Mesodermal cell (in vitro differentiated cells): ENCODE measurements at regions not wholly inside any gene's neighbourhood (a gene's known extent, or its start where the extent isn't known, plus 50 kb on each side); places are given as distances from the start of the nearest gene placed in this dataset.
A peak's percentile ranks its signal among the peaks of the same experiment; 100 is the strongest.

Experiments
- H3K27ac ChIP-seq: 2 replicates; pipeline ENCODE4 v1.7.0; 2013; ENCODE audit warnings: mild to moderate bottlenecking, low read depth, low read length, moderate library complexity; ENCODE audit not compliant: severe bottlenecking
- H3K36me3 ChIP-seq: 2 replicates; pipeline ENCODE4 v1.7.1; 2013; ENCODE audit warnings: mild to moderate bottlenecking, low read length, moderate library complexity; ENCODE audit not compliant: control insufficient read depth, insufficient read depth
- H3K4me1 ChIP-seq: one replicate; pipeline ENCODE4 v1.7.1; 2013; ENCODE audit warnings: mild to moderate bottlenecking, low read length; ENCODE audit not compliant: insufficient read depth, control insufficient read depth, poor library complexity, severe bottlenecking
- H3K4me3 ChIP-seq: 2 replicates; pipeline ENCODE4 v1.7.0; 2013; ENCODE audit warnings: low read length, control low read depth, mild to moderate bottlenecking; ENCODE audit not compliant: insufficient read depth, poor library complexity, severe bottlenecking; ENCODE audit errors: extremely low read depth
- H3K9me3 ChIP-seq: 2 replicates; pipeline ENCODE4 v1.7.1; 2013; ENCODE audit warnings: mild to moderate bottlenecking, low read length, moderate library complexity; ENCODE audit not compliant: control insufficient read depth
- WGBS, 2 experiments: methylation state at CpG; one replicate each; pipeline ENCODE4 v1.1.5; 2013; ENCODE audit warnings: missing lambda C conversion rate in 2 of 2; ENCODE audit not compliant: insufficient coverage in 2 of 2; 5-methylcytosine and 5-hydroxymethylcytosine counted together

- H3K36me3 ChIP-seq: no peaks in the 10 kb centered on the region
- H3K27ac ChIP-seq: peak overlapping the region; percentile 51
- no peaks in the 10 kb centered on the region for H3K4me1 ChIP-seq
- H3K4me3 ChIP-seq: no peak overlapping the region
- WGBS, 2 experiments: no CpG with 5 or more reads among the region's 1 CpG
- H3K9me3 ChIP-seq: peaks cover 9% of the 10 kb centered on the region
These were observed 142.2 kb downstream of the ABCA8 start for GRCh38 chr17:68812876-68813584.

DNA sequence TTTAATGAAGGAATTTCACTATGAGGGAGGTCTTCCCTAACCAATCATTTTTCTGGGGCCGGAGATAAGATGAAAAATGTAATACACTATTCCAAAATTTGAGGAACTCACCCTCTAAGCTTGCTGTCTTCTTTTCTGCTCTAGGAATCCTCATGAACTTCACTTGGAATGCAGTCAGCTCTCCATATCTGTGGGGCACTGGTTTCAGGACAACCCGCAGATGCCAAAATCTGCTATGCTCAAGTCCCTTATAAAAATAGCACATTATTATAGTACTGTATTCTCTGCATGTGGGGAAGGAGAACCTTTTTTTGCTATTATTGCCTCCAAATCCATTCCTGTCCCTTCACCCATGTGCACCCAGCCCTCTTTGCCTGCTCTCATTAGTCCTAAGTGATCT lies 146.0 kb downstream of the ABCA8 start:
- no peak overlapping the region for H3K27ac ChIP-seq
- no peak overlapping the region for H3K4me3 ChIP-seq
- H3K4me1 ChIP-seq: no peaks in the 10 kb centered on the region
- no peaks in the 10 kb centered on the region for H3K36me3 ChIP-seq
- H3K9me3 ChIP-seq: peaks cover 12% of the 10 kb centered on the region
- WGBS, 2 experiments: 100% methylated on average over 1 of the region's 2 CpGs; no CpG with 5 or more reads in 1 of the 2 experiments

DNA sequence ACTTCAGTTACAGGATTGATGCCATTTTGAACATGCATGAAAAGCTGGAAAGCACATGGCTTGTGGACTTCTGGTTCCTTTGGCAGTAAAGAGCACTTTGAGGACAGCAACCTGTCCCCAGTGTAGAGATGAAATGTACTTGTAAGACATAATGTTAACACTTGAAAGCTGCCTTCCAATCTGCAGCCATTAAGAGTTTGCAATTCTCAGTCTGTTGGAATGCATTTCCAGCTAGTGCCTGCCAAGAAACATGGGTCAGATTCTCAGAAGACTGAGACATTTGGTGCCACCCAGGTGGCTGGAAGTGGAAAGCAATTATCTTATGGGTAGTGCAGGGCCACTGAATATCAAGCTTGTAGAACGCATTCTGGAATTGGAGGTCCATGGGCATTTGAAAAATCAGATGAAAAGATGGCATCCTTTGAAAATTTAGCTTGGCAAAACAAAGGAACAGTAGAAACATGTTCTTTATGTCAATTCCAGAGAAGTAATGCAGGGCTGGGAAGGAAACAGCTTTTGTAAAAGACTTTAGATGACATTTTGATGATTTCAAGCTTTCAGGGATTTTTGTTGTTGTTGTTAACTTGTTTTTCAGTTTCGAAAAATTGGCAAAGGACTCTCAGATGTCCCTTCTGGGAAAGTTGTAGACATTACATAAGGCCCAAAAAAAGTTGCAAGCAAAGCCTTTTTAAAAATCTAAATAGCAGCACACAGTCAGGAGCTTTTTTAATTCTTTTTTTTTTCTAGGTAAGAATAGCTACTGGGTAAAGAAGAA lies 147.0 kb downstream of the ABCA8 start:
- Histone ChIP-seq H3K36me3 (no peaks in the 10 kb centered on the region), H3K4me3 (no peak overlapping the region), H3K9me3 (peaks cover 12% of the 10 kb centered on the region), H3K4me1 (no peaks in the 10 kb centered on the region), H3K27ac (no peak overlapping the region)
- 95 to 100% methylated on average over 2 of the region's 2 CpGs for WGBS, 2 experiments

GRCh38 chr17:68805609-68806008 lies 149.6 kb downstream of the ABCA8 start:
- H3K9me3 ChIP-seq: peaks cover 3% of the 10 kb centered on the region
- H3K4me1 ChIP-seq: no peaks in the 10 kb centered on the region
- H3K4me3 ChIP-seq: no peak overlapping the region
- WGBS, 2 experiments: 100% methylated on average over 1 of the region's 1 CpG; no CpG with 5 or more reads in 1 of the 2 experiments
- no peak overlapping the region for H3K27ac ChIP-seq
- no peaks in the 10 kb centered on the region for H3K36me3 ChIP-seq

DNA sequence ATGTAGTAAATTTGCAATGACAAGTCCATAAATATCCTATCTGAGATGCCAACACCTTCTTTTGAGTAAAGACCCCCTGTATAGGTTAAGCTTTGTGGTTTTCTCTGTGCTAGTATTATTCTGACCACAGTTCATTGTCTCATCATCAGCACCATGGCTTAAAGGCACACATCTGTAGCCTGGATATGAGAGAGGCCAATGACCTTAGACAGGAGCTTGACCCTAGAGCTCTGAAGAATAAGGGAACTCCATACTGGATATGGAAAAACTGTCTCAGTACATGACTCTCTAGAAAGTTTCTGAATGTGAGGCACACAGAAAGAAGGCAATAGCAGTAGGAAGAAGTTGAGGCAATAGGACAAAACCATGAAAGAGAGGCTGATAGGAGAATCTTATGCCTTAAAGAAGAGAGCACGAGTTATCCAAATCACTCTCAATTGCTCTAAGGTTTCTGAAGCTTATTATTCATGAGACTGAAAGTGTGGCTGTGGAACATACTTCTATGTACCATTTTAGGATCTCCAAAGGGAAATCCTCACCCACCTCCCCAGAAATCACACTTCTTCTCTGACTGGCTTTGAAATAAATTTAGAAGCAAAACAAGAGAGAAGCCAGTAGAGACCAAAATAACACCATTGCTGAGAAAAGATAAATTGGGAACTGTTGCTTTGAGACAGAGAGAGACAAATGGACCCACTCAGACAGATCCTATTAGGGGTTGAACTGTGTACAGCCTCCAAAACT lies 150.2 kb downstream of the ABCA8 start:
- H3K4me1 ChIP-seq: no peaks in the 10 kb centered on the region
- WGBS, 2 experiments: 100% methylated on average over 1 of the region's 1 CpG; no CpG with 5 or more reads in 1 of the 2 experiments
- H3K27ac ChIP-seq: no peak overlapping the region
- H3K36me3 ChIP-seq: no peaks in the 10 kb centered on the region
- no peak overlapping the region for H3K4me3 ChIP-seq
- H3K9me3 ChIP-seq: peaks cover 3% of the 10 kb centered on the region

GRCh38 chr17:68803164-68803929 lies 151.8 kb downstream of the ABCA8 start:
- Histone ChIP-seq H3K4me3 (no peak overlapping the region), H3K36me3 (no peaks in the 10 kb centered on the region), H3K4me1 (no peaks in the 10 kb centered on the region), H3K27ac (no peak overlapping the region), H3K9me3 (peaks cover 3% of the 10 kb centered on the region)
- 84 to 92% methylated on average over 2 to 3 of the region's 4 CpGs for WGBS, 2 experiments

- Histone ChIP-seq H3K27ac (no peak overlapping the region), H3K36me3 (no peaks in the 10 kb centered on the region)
- 86 to 89% methylated on average over 3 to 5 of the region's 9 CpGs for WGBS, 2 experiments
These were observed 153.6 kb downstream of the ABCA8 start for GRCh38 chr17:68801335-68802247.

DNA sequence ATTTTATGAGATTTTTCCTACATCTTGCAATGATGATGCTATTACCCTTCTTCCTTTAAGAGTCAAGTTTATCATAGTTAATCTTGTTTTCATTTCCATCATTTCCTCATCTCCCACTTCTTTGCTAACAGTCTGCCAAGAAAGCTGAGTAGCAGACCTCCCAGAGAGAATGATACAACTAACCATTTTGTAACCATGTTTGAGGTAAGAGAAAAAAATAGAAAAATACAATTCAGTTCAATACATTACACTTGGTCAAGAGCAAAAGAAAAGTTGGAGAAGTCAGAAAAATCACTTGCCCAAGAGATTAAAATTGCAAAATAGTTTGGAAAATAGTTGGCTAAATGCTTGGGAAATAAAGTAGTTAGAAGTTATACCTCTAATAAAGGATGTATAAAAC lies 154.4 kb downstream of the ABCA8 start:
- H3K27ac ChIP-seq: no peak overlapping the region
- no peaks in the 10 kb centered on the region for H3K4me1 ChIP-seq
- no peaks in the 10 kb centered on the region for H3K9me3 ChIP-seq
- no peaks in the 10 kb centered on the region for H3K36me3 ChIP-seq
- no peak overlapping the region for H3K4me3 ChIP-seq

More at GRCh38 chr17:68801335-68802247, 153.6 kb downstream of the ABCA8 start:
- no peaks in the 10 kb centered on the region for H3K9me3 ChIP-seq
- H3K4me1 ChIP-seq: no peaks in the 10 kb centered on the region
- no peak overlapping the region for H3K4me3 ChIP-seq

DNA sequence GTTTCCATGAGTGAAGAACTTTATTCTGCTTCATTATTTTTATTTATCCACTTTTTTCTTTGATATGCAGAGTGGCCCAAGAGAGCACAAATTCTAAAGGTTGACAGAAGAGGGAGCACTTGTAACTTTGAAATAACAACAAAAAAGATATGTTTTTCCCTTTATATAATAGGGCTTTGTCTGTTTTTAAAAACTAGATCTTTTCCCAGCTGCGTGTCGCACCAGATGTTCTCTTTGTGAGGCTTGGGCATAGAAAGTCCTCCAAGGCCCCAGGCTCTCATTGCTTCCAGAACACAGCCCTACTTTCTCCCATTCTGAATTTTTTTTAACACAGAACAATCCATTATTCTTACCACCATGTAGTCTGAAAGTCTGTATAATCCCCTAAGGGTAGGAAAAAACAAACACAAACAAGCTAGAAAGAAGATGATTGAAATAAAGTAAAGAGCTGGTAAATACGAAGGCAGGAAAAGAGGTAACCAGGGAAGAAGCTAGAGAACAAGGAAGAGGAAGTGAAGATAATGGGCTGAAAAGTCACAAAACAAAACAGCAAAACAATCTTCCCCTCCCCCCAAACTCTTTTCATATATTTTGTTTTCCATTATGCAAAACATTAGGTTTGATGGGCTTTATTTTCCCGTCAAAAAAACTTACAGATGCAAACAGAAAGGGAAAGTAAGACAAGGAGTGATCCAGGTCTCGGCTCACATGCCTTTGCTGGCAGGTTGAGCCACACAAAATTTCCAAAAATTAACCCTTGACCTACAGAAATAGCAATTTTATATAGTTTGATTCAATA lies 160.4 kb downstream of the ABCA8 start:
- 80 to 83% methylated on average over 1 to 2 of the region's 5 CpGs for WGBS, 2 experiments
- no peak overlapping the region for H3K4me3 ChIP-seq
- H3K4me1 ChIP-seq: peaks cover 7% of the 10 kb centered on the region
- no peaks in the 10 kb centered on the region for H3K9me3 ChIP-seq
- H3K36me3 ChIP-seq: no peaks in the 10 kb centered on the region
- peak overlapping the region; percentile 79 for H3K27ac ChIP-seq
